ENCODE measurements at regions not wholly inside any gene's neighbourhood (a gene's known extent, or its start where the extent isn't known, plus 50 kb on each side); places are given as distances from the start of the nearest gene placed in this dataset.

GRCh38 chr6:115677198-115677597 is 383.5 kb downstream of the FRK start:
- H4K20me1 ChIP-seq (ENCODE audit: low read depth): no peaks in the 10 kb centered on the region
- Mint-ChIP-seq H3K9me3 (no peaks in the 10 kb centered on the region), H3K27ac (no peak overlapping the region), H3K4me1 (no peaks in the 10 kb centered on the region), H3K36me3 (no peaks in the 10 kb centered on the region), H3K4me3 (no peak overlapping the region), H3K27me3 (ENCODE audit: insufficient read depth, low read depth) (peaks cover 2% of the 10 kb centered on the region)
- H3K9me3 ChIP-seq (ENCODE audit: low read depth): no peaks in the 10 kb centered on the region
- no peak overlapping the region for H2AFZ ChIP-seq (replicated peaks)
- no peaks in the 10 kb centered on the region for H3F3A ChIP-seq (ENCODE audit: low read depth)
- DNase-seq (ENCODE audit: low spot score): no peak
- H3K4me1 ChIP-seq: no peaks in the 10 kb centered on the region
- H3K4me2 ChIP-seq: no peak overlapping the region
- no peak for TF ChIP-seq EZH2phosphoT487 (IDR thresholded peaks at IDR 0.05)
- no peak for TF ChIP-seq CTCF (IDR thresholded peaks at IDR 0.05)
- no peak for TF ChIP-seq EZH2 (IDR thresholded peaks at IDR 0.05)
- no peaks in the 10 kb centered on the region for H3K36me3 ChIP-seq
- H3K27me3 ChIP-seq: no peaks in the 10 kb centered on the region
- no peak overlapping the region for H3K27ac ChIP-seq
- H3K79me2 ChIP-seq (ENCODE audit: low read depth): no peaks in the 10 kb centered on the region
- no peak overlapping the region for H3K4me3 ChIP-seq
- H3K9ac ChIP-seq: no peak overlapping the region

GRCh38 chr6:115675443-115675842 is 385.2 kb downstream of the FRK start:
- Mint-ChIP-seq H3K4me1 (no peaks in the 10 kb centered on the region), H3K27me3 (ENCODE audit: insufficient read depth, low read depth) (peaks cover 2% of the 10 kb centered on the region), H3K4me3 (no peak overlapping the region), H3K27ac (no peak overlapping the region), H3K36me3 (no peaks in the 10 kb centered on the region), H3K9me3 (no peaks in the 10 kb centered on the region)
- H3K4me2 ChIP-seq: no peak overlapping the region
- no peaks in the 10 kb centered on the region for H3F3A ChIP-seq (ENCODE audit: low read depth)
- H3K36me3 ChIP-seq: no peaks in the 10 kb centered on the region
- H3K27ac ChIP-seq: no peak overlapping the region
- H3K4me1 ChIP-seq: no peaks in the 10 kb centered on the region
- H2AFZ ChIP-seq (replicated peaks): no peak overlapping the region
- no peak for DNase-seq (ENCODE audit: low spot score)
- TF ChIP-seq CTCF (IDR thresholded peaks at IDR 0.05) (no peak), EZH2 (IDR thresholded peaks at IDR 0.05) (no peak), EZH2phosphoT487 (IDR thresholded peaks at IDR 0.05) (no peak)
- no peak overlapping the region for H3K9ac ChIP-seq
- H3K9me3 ChIP-seq (ENCODE audit: low read depth): no peaks in the 10 kb centered on the region
- H3K79me2 ChIP-seq (ENCODE audit: low read depth): no peaks in the 10 kb centered on the region
- no peak overlapping the region for H3K4me3 ChIP-seq
- H4K20me1 ChIP-seq (ENCODE audit: low read depth): no peaks in the 10 kb centered on the region
- H3K27me3 ChIP-seq: no peaks in the 10 kb centered on the region

GRCh38 chr6:115668781-115669180 is 391.9 kb downstream of the FRK start:
- H3K36me3 Mint-ChIP-seq: no peaks in the 10 kb centered on the region
- no peaks in the 10 kb centered on the region for H3K4me1 ChIP-seq
- H3K36me3 ChIP-seq: no peaks in the 10 kb centered on the region
- H3K4me3 ChIP-seq: no peak overlapping the region
- DNase-seq (ENCODE audit: low spot score): no peak
- no peaks in the 10 kb centered on the region for H4K20me1 ChIP-seq (ENCODE audit: low read depth)
- no peaks in the 10 kb centered on the region for H3K9me3 Mint-ChIP-seq
- no peaks in the 10 kb centered on the region for H3K79me2 ChIP-seq (ENCODE audit: low read depth)
- no peaks in the 10 kb centered on the region for H3K27me3 Mint-ChIP-seq (ENCODE audit: insufficient read depth, low read depth)
- H3K4me1 Mint-ChIP-seq: peaks cover 4% of the 10 kb centered on the region
- no peaks in the 10 kb centered on the region for H3K9me3 ChIP-seq (ENCODE audit: low read depth)
- no peaks in the 10 kb centered on the region for H3K27me3 ChIP-seq
- TF ChIP-seq EZH2 (IDR thresholded peaks at IDR 0.05) (no peak), CTCF (IDR thresholded peaks at IDR 0.05) (no peak), EZH2phosphoT487 (IDR thresholded peaks at IDR 0.05) (no peak)
- no peaks in the 10 kb centered on the region for H3F3A ChIP-seq (ENCODE audit: low read depth)
- no peak overlapping the region for H3K9ac ChIP-seq
- H3K27ac Mint-ChIP-seq: no peak overlapping the region
- no peak overlapping the region for H2AFZ ChIP-seq (replicated peaks)
- no peak overlapping the region for H3K4me3 Mint-ChIP-seq
- no peak overlapping the region for H3K4me2 ChIP-seq
- H3K27ac ChIP-seq: no peak overlapping the region

- peaks cover 4% of the 10 kb centered on the region for H3K4me1 Mint-ChIP-seq
- TF ChIP-seq EZH2phosphoT487 (IDR thresholded peaks at IDR 0.05) (no peak), EZH2 (IDR thresholded peaks at IDR 0.05) (no peak), CTCF (IDR thresholded peaks at IDR 0.05) (no peak)
These were observed 392.5 kb downstream of the FRK start for GRCh38 chr6:115668211-115668610.

More at GRCh38 chr6:115668211-115668610, 392.5 kb downstream of the FRK start:
- Mint-ChIP-seq H3K27ac (no peak overlapping the region), H3K9me3 (no peaks in the 10 kb centered on the region), H3K36me3 (no peaks in the 10 kb centered on the region), H3K27me3 (ENCODE audit: insufficient read depth, low read depth) (no peaks in the 10 kb centered on the region), H3K4me3 (no peak overlapping the region)
- no peaks in the 10 kb centered on the region for H3K36me3 ChIP-seq
- no peaks in the 10 kb centered on the region for H3K27me3 ChIP-seq
- H4K20me1 ChIP-seq (ENCODE audit: low read depth): no peaks in the 10 kb centered on the region
- no peaks in the 10 kb centered on the region for H3K9me3 ChIP-seq (ENCODE audit: low read depth)
- no peak overlapping the region for H3K4me3 ChIP-seq
- no peaks in the 10 kb centered on the region for H3K4me1 ChIP-seq
- no peak overlapping the region for H3K4me2 ChIP-seq
- no peaks in the 10 kb centered on the region for H3F3A ChIP-seq (ENCODE audit: low read depth)
- H3K27ac ChIP-seq: no peak overlapping the region
- no peak for DNase-seq (ENCODE audit: low spot score)
- no peak overlapping the region for H2AFZ ChIP-seq (replicated peaks)
- H3K79me2 ChIP-seq (ENCODE audit: low read depth): no peaks in the 10 kb centered on the region
- no peak overlapping the region for H3K9ac ChIP-seq

Data from neural progenitor cell (in vitro differentiated cells).